Neural progenitor cell (in vitro differentiated cells): ENCODE measurements at regions not wholly inside any gene's neighbourhood (a gene's known extent, or its start where the extent isn't known, plus 50 kb on each side); places are given as distances from the start of the nearest gene placed in this dataset.

Source experiments
- EZH2 ChIP-seq: fragments of 200-600 bp; sonication (generic); IDR thresholded peaks from 2 replicates; pipeline ENCODE4 v1.6.1; 2017; ENCODE audit warnings: antibody characterized with exemption, mild to moderate bottlenecking, moderate library complexity
- EZH2phosphoT487 ChIP-seq: fragments of 200-600 bp; sonication (generic); IDR thresholded peaks from 2 replicates; pipeline ENCODE4 v1.6.1; 2017; ENCODE audit warnings: antibody characterized with exemption
- TF ChIP-seq, protein P1 (sequence below): fragments of 200-600 bp; sonication (generic); IDR thresholded peaks from 2 replicates; pipeline ENCODE4 v1.5.1; 2017; ENCODE audit warnings: antibody characterized with exemption, mild to moderate bottlenecking

DNA sequence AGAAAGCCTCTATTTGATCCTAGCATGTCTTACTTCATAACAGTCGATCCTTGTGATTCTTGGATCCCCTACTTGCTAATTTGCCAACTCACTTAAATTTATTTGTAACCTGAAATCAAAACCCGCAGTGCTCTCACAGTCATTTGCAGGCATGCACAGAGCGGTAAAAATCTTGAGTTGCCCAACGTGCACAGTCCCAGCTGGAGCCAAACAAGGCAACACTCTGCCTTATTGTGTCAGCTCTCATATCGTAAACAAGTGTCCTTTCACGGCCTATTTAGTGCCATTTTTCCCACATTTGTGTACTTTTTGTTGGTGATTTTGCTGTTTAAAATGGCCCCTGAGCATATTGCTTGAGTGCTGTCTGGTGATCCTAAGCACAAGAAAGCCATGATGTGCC lies 511.3 kb upstream of the WWC1 start:
- TF ChIP-seq, protein P1, sequence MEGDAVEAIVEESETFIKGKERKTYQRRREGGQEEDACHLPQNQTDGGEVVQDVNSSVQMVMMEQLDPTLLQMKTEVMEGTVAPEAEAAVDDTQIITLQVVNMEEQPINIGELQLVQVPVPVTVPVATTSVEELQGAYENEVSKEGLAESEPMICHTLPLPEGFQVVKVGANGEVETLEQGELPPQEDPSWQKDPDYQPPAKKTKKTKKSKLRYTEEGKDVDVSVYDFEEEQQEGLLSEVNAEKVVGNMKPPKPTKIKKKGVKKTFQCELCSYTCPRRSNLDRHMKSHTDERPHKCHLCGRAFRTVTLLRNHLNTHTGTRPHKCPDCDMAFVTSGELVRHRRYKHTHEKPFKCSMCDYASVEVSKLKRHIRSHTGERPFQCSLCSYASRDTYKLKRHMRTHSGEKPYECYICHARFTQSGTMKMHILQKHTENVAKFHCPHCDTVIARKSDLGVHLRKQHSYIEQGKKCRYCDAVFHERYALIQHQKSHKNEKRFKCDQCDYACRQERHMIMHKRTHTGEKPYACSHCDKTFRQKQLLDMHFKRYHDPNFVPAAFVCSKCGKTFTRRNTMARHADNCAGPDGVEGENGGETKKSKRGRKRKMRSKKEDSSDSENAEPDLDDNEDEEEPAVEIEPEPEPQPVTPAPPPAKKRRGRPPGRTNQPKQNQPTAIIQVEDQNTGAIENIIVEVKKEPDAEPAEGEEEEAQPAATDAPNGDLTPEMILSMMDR = no peak
- TF ChIP-seq EZH2 = no peak
- TF ChIP-seq EZH2phosphoT487 = no peak
